LNCaP clone FGC (cell line): ENCODE measurements at regions not wholly inside any gene's neighbourhood (a gene's known extent, or its start where the extent isn't known, plus 50 kb on each side); places are given as distances from the start of the nearest gene placed in this dataset.

ENCODE experiments used
- DNase-seq: peaks from one replicate; pipeline ENCODE4 v3.0.0-alpha.2; 2011; ENCODE audit warnings: low read depth
- H3K4me3 ChIP-seq: 2 replicates; pipeline ENCODE4 v1.5.1; 2011; ENCODE audit warnings: mild to moderate bottlenecking, low read depth, low read length, control low read depth
- CTCF ChIP-seq: IDR thresholded peaks from 2 replicates; pipeline ENCODE4 v1.5.1; 2012; ENCODE audit warnings: mild to moderate bottlenecking; ENCODE audit not compliant: control insufficient read depth, insufficient read depth; ENCODE audit errors: extremely low read depth

GRCh38 chr5:89417515-89417914 lies 534.5 kb upstream of the MEF2C start:
- no peak for DNase-seq
- no peak for TF ChIP-seq CTCF
- no peak overlapping the region for H3K4me3 ChIP-seq

GRCh38 chr5:89411891-89412290 lies 528.9 kb upstream of the MEF2C start:
- TF ChIP-seq CTCF = no peak
- no peak overlapping the region for H3K4me3 ChIP-seq
- DNase-seq = no peak

GRCh38 chr5:89407054-89407453 lies 524.1 kb upstream of the MEF2C start:
- TF ChIP-seq CTCF = no peak
- DNase-seq = no peak
- no peak overlapping the region for H3K4me3 ChIP-seq

- H3K4me3 ChIP-seq = no peak overlapping the region
- TF ChIP-seq CTCF = no peak
- DNase-seq = no peak
Observed at GRCh38 chr5:89401659-89402058, 518.7 kb upstream of the MEF2C start.

- TF ChIP-seq CTCF = no peak
- no peak for DNase-seq
- no peak overlapping the region for H3K4me3 ChIP-seq
Observed at GRCh38 chr5:89401012-89401411, 518.0 kb upstream of the MEF2C start.

GRCh38 chr5:89399548-89399947 lies 516.6 kb upstream of the MEF2C start:
- TF ChIP-seq CTCF = no peak
- H3K4me3 ChIP-seq = no peak overlapping the region
- DNase-seq = no peak

GRCh38 chr5:89397096-89397495 lies 514.1 kb upstream of the MEF2C start:
- no peak overlapping the region for H3K4me3 ChIP-seq
- TF ChIP-seq CTCF = no peak
- DNase-seq = no peak
